AG04450 (cell line): ENCODE measurements at regions not wholly inside any gene's neighbourhood (a gene's known extent, or its start where the extent isn't known, plus 50 kb on each side); places are given as distances from the start of the nearest gene placed in this dataset.
"Not testable (repeated sequence)": the region's sequence is repeated elsewhere in the genome, so short reads cannot be mapped to it uniquely, and the experiment has no call there.

Experiments
- CTCF ChIA-PET: fragments of 300-600, 350-600 bp; formaldehyde crosslinking; extraction: SDS; loops from one replicate; lab custom pipeline; 2022; ENCODE audit warnings: antibody characterized with exemption, inconsistent platforms; lab: Charles Lee
- POLR2A ChIA-PET: fragments of 350-600 bp; formaldehyde crosslinking; extraction: SDS; loops from one replicate; lab custom pipeline; 2021; ENCODE audit warnings: antibody characterized with exemption, inconsistent platforms; lab: Yijun Ruan, JAX
- DNase-seq: peaks from one replicate; pipeline ENCODE4 v3.0.0-alpha.2; 2011; ENCODE audit warnings: low read depth, low spot score
- H3K27ac ChIP-seq: one replicate; pipeline ENCODE4 v1.5.1; 2012; ENCODE audit warnings: low read depth, low read length, control low read depth
- H3K27me3 ChIP-seq: one replicate; pipeline ENCODE4 v1.6.0; 2012; ENCODE audit warnings: low read length; ENCODE audit not compliant: control insufficient read depth, insufficient read depth
- H3K4me3 ChIP-seq: 2 replicates; pipeline ENCODE4 v1.5.1; 2011; ENCODE audit warnings: mild to moderate bottlenecking, low read depth, low read length, control low read depth
- H3K9me3 ChIP-seq: 2 replicates; pipeline ENCODE4 v1.5.1; 2012; ENCODE audit warnings: low read length; ENCODE audit not compliant: control insufficient read depth, insufficient read depth
- TF ChIP-seq, protein P1 (sequence below): IDR thresholded peaks from 2 replicates; pipeline ENCODE4 v1.5.1; 2011; ENCODE audit warnings: low read depth, low read length, control low read depth, inconsistent platforms

DNA sequence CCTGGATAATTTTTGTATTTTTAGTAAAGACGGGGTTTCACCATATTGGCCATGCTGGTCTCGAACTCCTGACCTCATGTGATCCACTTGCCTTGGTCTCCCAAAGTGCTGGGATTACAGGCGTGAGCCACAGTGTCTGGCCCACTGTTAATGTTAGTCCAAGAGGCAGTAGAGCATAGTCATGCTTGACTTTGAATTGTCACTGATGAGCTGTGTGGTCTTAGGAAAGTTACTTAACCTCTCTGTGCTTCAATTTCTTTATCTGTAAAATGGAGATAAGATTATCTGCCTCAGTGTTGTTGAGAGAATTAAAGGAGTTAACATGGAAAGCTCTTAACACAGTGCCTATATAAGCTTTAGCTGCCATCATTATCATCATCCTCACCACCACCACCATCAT, 78.1 kb downstream of the TBX3 start:
- Histone ChIP-seq H3K27me3 (peaks cover under 1% of the 10 kb centered on the region), H3K4me3 (no peak overlapping the region), H3K27ac (no peak overlapping the region), H3K9me3 (no peaks in the 10 kb centered on the region)
- no peak for DNase-seq
- TF ChIP-seq, protein P1, sequence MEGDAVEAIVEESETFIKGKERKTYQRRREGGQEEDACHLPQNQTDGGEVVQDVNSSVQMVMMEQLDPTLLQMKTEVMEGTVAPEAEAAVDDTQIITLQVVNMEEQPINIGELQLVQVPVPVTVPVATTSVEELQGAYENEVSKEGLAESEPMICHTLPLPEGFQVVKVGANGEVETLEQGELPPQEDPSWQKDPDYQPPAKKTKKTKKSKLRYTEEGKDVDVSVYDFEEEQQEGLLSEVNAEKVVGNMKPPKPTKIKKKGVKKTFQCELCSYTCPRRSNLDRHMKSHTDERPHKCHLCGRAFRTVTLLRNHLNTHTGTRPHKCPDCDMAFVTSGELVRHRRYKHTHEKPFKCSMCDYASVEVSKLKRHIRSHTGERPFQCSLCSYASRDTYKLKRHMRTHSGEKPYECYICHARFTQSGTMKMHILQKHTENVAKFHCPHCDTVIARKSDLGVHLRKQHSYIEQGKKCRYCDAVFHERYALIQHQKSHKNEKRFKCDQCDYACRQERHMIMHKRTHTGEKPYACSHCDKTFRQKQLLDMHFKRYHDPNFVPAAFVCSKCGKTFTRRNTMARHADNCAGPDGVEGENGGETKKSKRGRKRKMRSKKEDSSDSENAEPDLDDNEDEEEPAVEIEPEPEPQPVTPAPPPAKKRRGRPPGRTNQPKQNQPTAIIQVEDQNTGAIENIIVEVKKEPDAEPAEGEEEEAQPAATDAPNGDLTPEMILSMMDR = no peak
- ChIA-PET CTCF (interaction anchor here (1.5 kb wide), 1 partner anchor 20 kb away, joined by 3 read pairs; no protein-coding TSS in a partner anchor), POLR2A (no interaction called here)

DNA sequence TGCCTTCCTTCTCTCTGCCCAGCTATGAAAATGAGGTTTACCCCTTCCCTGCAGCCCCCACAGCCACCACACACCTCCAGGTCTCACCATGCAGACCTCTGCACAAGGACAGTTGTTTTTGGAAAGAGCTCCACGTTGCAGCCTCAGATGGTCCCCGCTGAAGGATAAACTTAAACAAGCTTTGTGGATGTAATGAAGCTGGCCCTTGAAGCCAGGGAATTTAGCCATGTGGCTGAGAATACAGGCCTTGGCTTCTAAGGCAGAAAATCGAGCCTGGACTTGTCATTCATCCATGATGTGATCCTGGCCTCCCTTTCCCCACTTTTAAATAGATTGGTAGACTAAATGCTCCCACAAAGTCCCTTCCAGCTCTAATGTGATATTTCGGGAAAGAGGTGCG, 79.4 kb downstream of the TBX3 start:
- ChIA-PET POLR2A (no interaction called here), CTCF (interaction anchor here (1.3 to 1.5 kb wide), 3 partner anchors 21 to 624 kb away, joined by 3 to 5 read pairs (median 4); no protein-coding TSS in a partner anchor)
- Histone ChIP-seq H3K9me3 (peaks cover 3% of the 10 kb centered on the region; the same call in 1 of the 2 replicates), H3K27me3 (peaks cover 3% of the 10 kb centered on the region), H3K4me3 (no peak overlapping the region), H3K27ac (no peak overlapping the region)
- TF ChIP-seq, protein P1 = no peak
- no peak for DNase-seq

DNA sequence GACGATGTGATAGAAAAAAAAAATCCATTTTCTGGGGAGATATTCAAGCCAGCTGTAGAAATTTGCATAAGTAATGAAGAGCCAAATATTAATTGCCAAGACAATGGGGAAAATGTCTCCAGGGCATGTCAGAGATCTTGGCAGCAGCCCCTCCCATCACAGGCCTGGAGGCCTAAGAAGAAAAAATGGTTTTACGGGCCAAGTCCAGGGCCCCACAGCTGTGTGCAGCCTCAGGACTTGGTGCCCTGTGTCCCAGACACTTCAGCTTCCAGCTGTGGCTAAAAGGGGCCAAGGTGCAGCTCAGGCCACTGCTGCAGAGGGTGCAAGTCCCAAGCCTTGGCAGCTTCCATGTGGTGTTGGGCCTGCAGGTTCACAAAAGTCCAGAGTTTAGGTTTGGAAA, 83.4 kb downstream of the TBX3 start:
- H3K27me3 ChIP-seq, H3K4me3 ChIP-seq, DNase-seq, H3K27ac ChIP-seq, H3K9me3 ChIP-seq, CTCF ChIA-PET, POLR2A ChIA-PET: not testable (repeated sequence)

DNA sequence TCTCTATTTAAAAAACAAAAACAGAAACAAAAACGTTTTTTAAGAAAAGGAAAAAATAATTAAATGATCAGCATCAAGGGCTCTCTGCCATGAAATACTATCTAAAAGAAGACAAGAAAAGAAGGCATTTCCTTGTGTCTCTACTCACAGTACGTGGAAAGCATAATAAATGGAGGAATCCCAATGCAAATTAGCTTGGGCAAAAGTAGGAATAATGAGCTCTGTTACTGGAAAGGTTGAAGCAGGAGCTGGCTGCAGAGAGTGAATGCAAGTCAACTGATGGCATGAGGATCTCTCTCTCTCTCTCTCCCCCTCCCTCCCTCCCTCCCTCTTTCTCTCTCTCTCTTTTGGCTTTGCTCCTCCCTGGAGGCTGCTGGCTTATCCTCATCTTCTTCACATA, 85.9 kb downstream of the TBX3 start:
- H3K4me3 ChIP-seq = no peak overlapping the region
- ChIA-PET POLR2A (no interaction called here), CTCF (interaction anchor here (0.6 kb wide), 1 partner anchor 600 kb away, joined by 6 read pairs; no protein-coding TSS in a partner anchor)
- TF ChIP-seq, protein P1 = no peak
- H3K9me3 ChIP-seq = peaks cover 3% of the 10 kb centered on the region; the same call in 1 of the 2 replicates
- peaks cover 6% of the 10 kb centered on the region for H3K27me3 ChIP-seq
- H3K27ac ChIP-seq = no peak overlapping the region
- no peak for DNase-seq

DNA sequence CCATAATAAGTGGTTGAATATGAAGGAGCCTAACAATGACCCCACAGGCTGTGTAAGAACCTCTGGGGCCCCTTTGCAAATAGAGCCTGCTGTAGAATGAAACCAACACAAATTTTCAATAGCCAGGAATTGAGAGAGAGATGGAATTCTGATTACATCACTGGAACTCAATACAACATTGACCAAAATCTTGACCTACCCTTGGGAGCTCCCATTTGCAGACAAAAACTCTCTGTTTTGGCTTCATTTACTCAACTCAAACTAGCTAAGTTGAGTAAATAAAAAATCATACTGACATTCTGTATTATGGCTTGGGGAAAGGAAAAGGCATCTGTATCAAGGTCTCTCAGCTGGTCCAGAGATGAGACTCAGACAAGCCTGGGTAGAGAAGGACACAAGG, 91.0 kb downstream of the TBX3 start:
- H3K4me3 ChIP-seq = no peak overlapping the region
- POLR2A ChIA-PET = no interaction called here
- TF ChIP-seq, protein P1 = no peak
- H3K27ac ChIP-seq = no peak overlapping the region
- H3K27me3 ChIP-seq = no peaks in the 10 kb centered on the region
- CTCF ChIA-PET = no interaction called here
- DNase-seq = no peak
- H3K9me3 ChIP-seq = no peaks in the 10 kb centered on the region
